Stomach (tissue), 4 donors: ENCODE measurements at regions not wholly inside any gene's neighbourhood (a gene's known extent, or its start where the extent isn't known, plus 50 kb on each side); places are given as distances from the start of the nearest gene placed in this dataset.

ENCODE experiments used
- CTCF ChIP-seq, 7 experiments: fragments of 450-650 bp in 4 of 7; fragments of 200-600 bp in 3 of 7; sonication (generic) in 3 of 7; IDR thresholded peaks; one replicate each; pipeline ENCODE4 v1.5.1; 2016 to 2019; ENCODE audit warnings: antibody characterized with exemption in 7 of 7, control low read depth in 2 of 7, mild to moderate bottlenecking in 1 of 7
- POLR2AphosphoS5 ChIP-seq, 3 donors: sonication (generic); formaldehyde crosslinking; IDR thresholded peaks; one replicate each; pipeline ENCODE4 v1.6.1; 2016; ENCODE audit warnings: antibody characterized with exemption in 3 of 3

DNA sequence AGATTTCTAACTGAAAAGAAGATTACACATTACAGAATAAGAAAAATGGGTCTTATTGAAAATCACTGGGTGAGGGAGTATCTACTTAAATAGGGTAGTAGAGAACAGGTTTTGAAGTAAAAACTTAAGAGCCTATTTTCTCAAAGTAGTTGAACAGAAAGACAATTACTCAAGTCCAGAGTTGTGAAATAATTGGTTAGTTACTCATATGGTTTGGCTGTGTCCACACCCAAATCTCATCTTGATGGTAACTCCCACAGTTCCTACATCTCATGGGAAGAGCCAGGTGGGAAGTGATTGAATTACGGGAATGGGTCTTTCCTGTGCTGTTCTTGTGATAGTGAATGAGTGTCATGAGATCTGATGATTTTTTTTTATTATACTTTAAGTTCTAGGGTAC is 1035.3 kb upstream of the GJE1 start:
- TF ChIP-seq CTCF (IDR thresholded peaks at IDR 0.05) (no peak), POLR2AphosphoS5 (IDR thresholded peaks at IDR 0.05) (no peak)
